ENCODE measurements at regions not wholly inside any gene's neighbourhood (a gene's known extent, or its start where the extent isn't known, plus 50 kb on each side); places are given as distances from the start of the nearest gene placed in this dataset.

DNA sequence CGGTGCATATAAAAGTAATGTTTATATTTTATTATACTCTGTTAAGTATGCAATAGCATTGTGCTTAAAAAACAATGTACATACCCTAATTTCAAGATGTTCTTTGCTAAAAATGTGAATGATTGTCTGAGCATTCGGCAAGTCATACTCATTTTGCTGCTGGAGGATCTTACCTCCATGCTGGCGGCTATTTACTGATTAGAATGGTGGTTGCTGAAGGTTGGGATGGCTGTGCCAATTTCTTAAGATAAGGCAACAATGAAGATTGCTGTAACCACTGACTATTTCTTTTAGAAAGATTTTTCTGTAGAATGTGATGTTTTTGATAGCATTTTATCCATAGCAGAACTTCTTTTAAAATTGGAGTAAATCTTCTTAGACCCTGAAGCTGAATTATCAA lies 932.7 kb downstream of the ZPLD1 start:
- Mint-ChIP-seq H3K9me3 (no peaks in the 10 kb centered on the region), H3K36me3 (ENCODE audit: low read depth) (no peaks in the 10 kb centered on the region), H3K4me1 (ENCODE audit: low read depth) (no peaks in the 10 kb centered on the region), H3K4me3 (no peak overlapping the region), H3K27ac (no peak overlapping the region), H3K27me3 (ENCODE audit: insufficient read depth) (no peaks in the 10 kb centered on the region)
- DNase-seq (ENCODE audit: low spot score): no peak
- intact Hi-C loops (cut with micrococcal nuclease): no loop called here

DNA sequence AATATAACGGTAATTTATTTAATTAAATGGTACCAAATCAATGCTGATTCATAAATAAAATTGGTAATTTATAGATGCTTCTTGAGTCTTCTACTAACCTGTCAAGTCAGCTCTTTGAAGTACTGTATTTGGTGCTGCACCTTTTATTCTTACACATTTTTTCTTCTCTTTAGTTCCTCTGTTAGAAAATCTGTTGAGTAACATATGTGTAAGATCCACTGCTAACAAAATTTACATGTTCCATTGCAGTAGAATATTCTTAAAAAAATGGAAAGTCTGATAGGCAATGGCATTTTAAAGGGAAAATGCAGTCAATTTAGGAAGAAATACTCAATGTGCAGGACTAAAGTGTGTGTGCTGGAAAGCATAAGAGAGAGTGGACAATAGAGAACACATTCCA lies 936.6 kb downstream of the ZPLD1 start:
- H3K4me1 Mint-ChIP-seq (ENCODE audit: low read depth): no peaks in the 10 kb centered on the region
- no peak for DNase-seq (ENCODE audit: low spot score)
- no peaks in the 10 kb centered on the region for H3K27me3 Mint-ChIP-seq (ENCODE audit: insufficient read depth)
- intact Hi-C loops (cut with micrococcal nuclease): no loop called here
- no peak overlapping the region for H3K4me3 Mint-ChIP-seq
- no peaks in the 10 kb centered on the region for H3K9me3 Mint-ChIP-seq
- no peaks in the 10 kb centered on the region for H3K36me3 Mint-ChIP-seq (ENCODE audit: low read depth)
- no peak overlapping the region for H3K27ac Mint-ChIP-seq

DNA sequence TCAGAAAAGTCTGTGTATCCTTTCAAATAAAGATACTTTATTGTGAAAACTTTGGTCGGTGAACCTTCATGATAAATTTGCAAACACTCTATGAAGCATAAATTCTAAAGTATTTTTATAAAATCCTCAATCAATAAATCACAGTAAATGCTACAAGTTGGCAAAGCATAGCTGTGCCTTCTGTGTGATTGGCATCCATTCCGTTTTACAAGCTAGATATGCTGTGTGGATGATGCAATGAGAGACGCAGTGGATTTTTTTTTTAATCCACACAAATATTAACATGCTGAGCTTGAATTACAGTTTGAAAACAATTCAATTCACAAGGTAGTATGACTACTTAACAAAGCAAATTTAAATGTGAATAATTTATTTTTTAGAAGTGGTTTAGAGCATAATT lies 937.2 kb downstream of the ZPLD1 start:
- no peak overlapping the region for H3K4me3 Mint-ChIP-seq
- intact Hi-C loops (cut with micrococcal nuclease): no loop called here
- no peak overlapping the region for H3K27ac Mint-ChIP-seq
- H3K27me3 Mint-ChIP-seq (ENCODE audit: insufficient read depth): no peaks in the 10 kb centered on the region
- no peak for DNase-seq (ENCODE audit: low spot score)
- H3K9me3 Mint-ChIP-seq: no peaks in the 10 kb centered on the region
- H3K36me3 Mint-ChIP-seq (ENCODE audit: low read depth): no peaks in the 10 kb centered on the region
- H3K4me1 Mint-ChIP-seq (ENCODE audit: low read depth): no peaks in the 10 kb centered on the region

DNA sequence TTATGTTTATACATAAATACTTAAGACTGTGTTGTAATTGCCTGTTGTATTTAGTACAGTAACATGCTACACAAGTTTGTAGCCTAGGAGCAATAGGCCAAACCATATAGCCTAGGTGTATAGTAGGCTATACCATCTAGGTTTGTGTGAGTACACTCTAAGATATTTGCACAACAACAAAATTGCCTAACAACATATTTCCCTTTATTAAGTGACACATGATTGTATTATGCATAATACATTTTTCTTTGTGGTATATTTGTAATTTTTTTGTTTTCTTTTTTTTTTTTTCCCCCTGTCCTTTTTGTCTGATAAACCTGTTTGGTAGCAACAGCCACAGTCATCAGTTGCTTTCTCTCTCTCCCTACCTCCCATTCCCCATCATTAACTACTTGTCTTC lies 945.6 kb downstream of the ZPLD1 start:
- Mint-ChIP-seq H3K9me3 (no peaks in the 10 kb centered on the region), H3K4me3 (no peak overlapping the region), H3K4me1 (ENCODE audit: low read depth) (no peaks in the 10 kb centered on the region), H3K27ac (no peak overlapping the region), H3K27me3 (ENCODE audit: insufficient read depth) (no peaks in the 10 kb centered on the region), H3K36me3 (ENCODE audit: low read depth) (no peaks in the 10 kb centered on the region)
- intact Hi-C loops (cut with micrococcal nuclease): no loop called here
- DNase-seq (ENCODE audit: low spot score): no peak

- Mint-ChIP-seq H3K4me3 (no peak overlapping the region), H3K27ac (no peak overlapping the region), H3K36me3 (ENCODE audit: low read depth) (no peaks in the 10 kb centered on the region)
Observed at GRCh38 chr3:103381296-103382079, 946.7 kb downstream of the ZPLD1 start.

DNA sequence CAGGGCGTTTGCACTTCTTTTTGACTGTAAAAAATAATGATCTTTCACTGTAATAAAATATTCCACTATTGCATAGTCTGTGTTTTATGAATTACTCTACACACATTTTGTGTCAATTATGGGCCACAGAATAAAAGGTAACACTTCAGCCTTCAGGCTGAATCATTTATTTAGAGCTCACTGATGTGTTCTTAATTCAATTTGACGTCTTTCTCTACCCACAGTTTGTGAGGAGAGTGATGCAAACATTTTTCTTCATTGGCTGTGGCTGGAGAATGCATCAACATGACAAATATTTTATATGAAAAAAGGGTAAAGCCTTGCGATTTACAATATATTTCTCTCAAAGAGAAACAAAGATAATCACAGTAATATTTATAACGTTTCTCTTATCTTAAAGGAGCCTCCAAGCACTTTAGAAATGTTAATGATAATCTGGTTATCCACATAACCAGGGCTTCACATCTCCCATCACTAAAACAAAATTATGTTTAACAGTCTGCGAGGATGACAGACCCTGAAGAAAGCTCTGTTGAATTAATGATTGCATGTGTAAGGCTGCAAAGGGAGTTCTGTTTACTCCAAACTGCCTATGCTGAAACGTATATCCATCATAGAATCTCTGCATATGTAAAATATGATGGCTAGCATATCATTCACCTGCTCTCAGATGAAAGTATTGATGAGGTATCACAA lies 951.3 kb downstream of the ZPLD1 start:
- DNase-seq (ENCODE audit: low spot score): no peak
- intact Hi-C loops (cut with micrococcal nuclease): no loop called here
- no peak overlapping the region for H3K27ac Mint-ChIP-seq
- H3K4me3 Mint-ChIP-seq: no peak overlapping the region
- H3K4me1 Mint-ChIP-seq (ENCODE audit: low read depth): no peaks in the 10 kb centered on the region
- no peaks in the 10 kb centered on the region for H3K36me3 Mint-ChIP-seq (ENCODE audit: low read depth)
- no peaks in the 10 kb centered on the region for H3K9me3 Mint-ChIP-seq
- H3K27me3 Mint-ChIP-seq (ENCODE audit: insufficient read depth): no peaks in the 10 kb centered on the region

More at GRCh38 chr3:103381296-103382079, 946.7 kb downstream of the ZPLD1 start:
- DNase-seq (ENCODE audit: low spot score): no peak
- intact Hi-C loops (cut with micrococcal nuclease): no loop called here
- H3K9me3 Mint-ChIP-seq: no peaks in the 10 kb centered on the region
- no peaks in the 10 kb centered on the region for H3K27me3 Mint-ChIP-seq (ENCODE audit: insufficient read depth)
- no peaks in the 10 kb centered on the region for H3K4me1 Mint-ChIP-seq (ENCODE audit: low read depth)

DNA sequence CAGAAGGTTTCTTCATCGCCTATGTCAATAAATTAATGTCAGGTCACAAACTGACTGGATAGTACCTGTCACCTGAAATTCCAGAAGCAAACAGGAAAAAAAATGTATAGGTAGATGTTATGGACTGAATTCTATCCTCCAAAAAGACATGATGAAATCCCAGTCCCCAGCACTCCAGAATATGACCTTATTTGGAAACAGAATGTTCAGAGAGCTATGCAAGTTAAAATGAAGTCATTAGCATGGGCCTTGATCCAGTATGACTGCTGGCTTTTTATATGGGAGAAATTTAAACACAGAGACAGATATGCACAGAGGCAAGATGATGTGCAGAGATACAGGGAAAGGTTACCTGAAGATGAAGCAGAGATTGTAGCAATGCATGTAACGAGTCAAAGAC lies 953.4 kb downstream of the ZPLD1 start:
- no peaks in the 10 kb centered on the region for H3K9me3 Mint-ChIP-seq
- DNase-seq (ENCODE audit: low spot score): no peak
- H3K27me3 Mint-ChIP-seq (ENCODE audit: insufficient read depth): no peaks in the 10 kb centered on the region
- no peaks in the 10 kb centered on the region for H3K4me1 Mint-ChIP-seq (ENCODE audit: low read depth)
- no peaks in the 10 kb centered on the region for H3K36me3 Mint-ChIP-seq (ENCODE audit: low read depth)
- intact Hi-C loops (cut with micrococcal nuclease): no loop called here
- no peak overlapping the region for H3K4me3 Mint-ChIP-seq
- H3K27ac Mint-ChIP-seq: no peak overlapping the region

GRCh38 chr3:103389356-103389755 lies 954.5 kb downstream of the ZPLD1 start:
- H3K4me1 Mint-ChIP-seq (ENCODE audit: low read depth): no peaks in the 10 kb centered on the region
- H3K36me3 Mint-ChIP-seq (ENCODE audit: low read depth): no peaks in the 10 kb centered on the region
- no peak for DNase-seq (ENCODE audit: low spot score)
- intact Hi-C loops (cut with micrococcal nuclease): no loop called here
- H3K27ac Mint-ChIP-seq: no peak overlapping the region
- no peaks in the 10 kb centered on the region for H3K27me3 Mint-ChIP-seq (ENCODE audit: insufficient read depth)
- no peaks in the 10 kb centered on the region for H3K9me3 Mint-ChIP-seq
- H3K4me3 Mint-ChIP-seq: no peak overlapping the region

GRCh38 chr3:103393395-103394186 lies 958.8 kb downstream of the ZPLD1 start:
- Mint-ChIP-seq H3K9me3 (no peaks in the 10 kb centered on the region), H3K4me3 (no peak overlapping the region), H3K27ac (no peak overlapping the region), H3K36me3 (ENCODE audit: low read depth) (no peaks in the 10 kb centered on the region), H3K27me3 (ENCODE audit: insufficient read depth) (no peaks in the 10 kb centered on the region), H3K4me1 (ENCODE audit: low read depth) (no peaks in the 10 kb centered on the region)
- no peak for DNase-seq (ENCODE audit: low spot score)
- intact Hi-C loops (cut with micrococcal nuclease): no loop called here

GRCh38 chr3:103403191-103403590 lies 968.4 kb downstream of the ZPLD1 start:
- intact Hi-C loops (cut with micrococcal nuclease): no loop called here
- no peak overlapping the region for H3K4me3 Mint-ChIP-seq
- no peaks in the 10 kb centered on the region for H3K4me1 Mint-ChIP-seq (ENCODE audit: low read depth)
- no peak overlapping the region for H3K27ac Mint-ChIP-seq
- no peaks in the 10 kb centered on the region for H3K36me3 Mint-ChIP-seq (ENCODE audit: low read depth)
- no peaks in the 10 kb centered on the region for H3K9me3 Mint-ChIP-seq
- no peaks in the 10 kb centered on the region for H3K27me3 Mint-ChIP-seq (ENCODE audit: insufficient read depth)
- no peak for DNase-seq (ENCODE audit: low spot score)

- Mint-ChIP-seq H3K4me3 (no peak overlapping the region), H3K9me3 (no peaks in the 10 kb centered on the region), H3K4me1 (ENCODE audit: low read depth) (no peaks in the 10 kb centered on the region), H3K36me3 (ENCODE audit: low read depth) (no peaks in the 10 kb centered on the region), H3K27ac (no peak overlapping the region), H3K27me3 (ENCODE audit: insufficient read depth) (no peaks in the 10 kb centered on the region)
- no peak for DNase-seq (ENCODE audit: low spot score)
- intact Hi-C loops (cut with micrococcal nuclease): no loop called here
Observed at GRCh38 chr3:103406320-103406850, 971.6 kb downstream of the ZPLD1 start.

DNA sequence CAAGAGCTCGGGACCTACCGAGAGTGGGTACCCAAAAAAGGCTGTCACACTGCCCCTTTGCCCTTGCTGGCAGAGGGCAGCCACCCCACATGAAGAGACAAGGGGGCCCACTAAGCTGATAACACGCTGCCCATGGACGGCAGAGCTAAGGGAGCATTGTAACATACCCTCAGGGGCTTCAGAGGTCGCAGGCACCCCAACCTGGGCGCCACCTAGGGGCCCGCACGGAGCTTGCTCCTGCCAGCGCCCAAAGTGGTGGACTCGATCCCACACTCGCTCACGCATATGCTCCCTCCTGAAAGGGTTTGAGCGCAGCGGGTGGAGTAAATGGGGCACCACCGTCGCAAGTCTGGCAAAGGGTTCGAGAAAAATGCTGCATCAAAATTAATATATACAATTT lies 975.4 kb downstream of the ZPLD1 start:
- intact Hi-C loops (cut with micrococcal nuclease): no loop called here
- Mint-ChIP-seq H3K4me1 (ENCODE audit: low read depth) (no peaks in the 10 kb centered on the region), H3K36me3 (ENCODE audit: low read depth) (no peaks in the 10 kb centered on the region), H3K9me3 (no peaks in the 10 kb centered on the region), H3K4me3 (no peak overlapping the region), H3K27ac (no peak overlapping the region), H3K27me3 (ENCODE audit: insufficient read depth) (no peaks in the 10 kb centered on the region)
- no peak for DNase-seq (ENCODE audit: low spot score)

DNA sequence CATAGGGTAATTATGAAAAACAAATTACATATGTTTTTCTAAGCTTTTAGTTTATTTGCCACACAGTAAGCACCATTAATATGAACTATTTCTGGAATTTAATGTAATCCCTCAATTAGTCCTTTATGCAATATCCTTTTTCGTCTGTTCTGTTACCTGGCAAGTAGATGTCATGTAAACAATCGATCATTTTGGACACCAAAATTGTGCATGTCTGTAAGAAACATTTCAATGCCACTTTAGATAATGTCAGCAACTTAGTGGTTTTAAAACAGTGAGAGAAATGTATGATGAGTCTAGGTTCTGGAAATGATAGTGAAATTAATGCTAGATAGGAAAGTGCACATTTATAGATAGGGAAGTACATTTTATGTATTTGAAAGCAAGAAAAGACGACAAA lies 986.6 kb downstream of the ZPLD1 start:
- H3K9me3 Mint-ChIP-seq: no peaks in the 10 kb centered on the region
- H3K4me3 Mint-ChIP-seq: no peak overlapping the region
- no peaks in the 10 kb centered on the region for H3K27me3 Mint-ChIP-seq (ENCODE audit: insufficient read depth)
- intact Hi-C loops (cut with micrococcal nuclease): no loop called here
- no peak for DNase-seq (ENCODE audit: low spot score)
- H3K36me3 Mint-ChIP-seq (ENCODE audit: low read depth): no peaks in the 10 kb centered on the region
- no peaks in the 10 kb centered on the region for H3K4me1 Mint-ChIP-seq (ENCODE audit: low read depth)
- H3K27ac Mint-ChIP-seq: no peak overlapping the region
